ENCODE measurements at regions not wholly inside any gene's neighbourhood (a gene's known extent, or its start where the extent isn't known, plus 50 kb on each side); places are given as distances from the start of the nearest gene placed in this dataset.

GRCh38 chr7:84331616-84332015 is 137.0 kb upstream of the SEMA3A start:
- H3K4me1 ChIP-seq (ENCODE audit: control insufficient read depth, insufficient read depth, low read length), result no peaks in the 10 kb centered on the region
- TF ChIP-seq SIN3A (IDR thresholded peaks at IDR 0.05; ENCODE audit: borderline replicate concordance, insufficient read depth, low read depth, low read length) (no peak), REST (IDR thresholded peaks at IDR 0.05; ENCODE audit: insufficient read depth in 1 of 2, low read depth in 2 of 2, low read length in 1 of 2) (no peak), CTCF (IDR thresholded peaks at IDR 0.05) (no peak), TCF7L2 (IDR thresholded peaks at IDR 0.05; ENCODE audit: low read depth, low read length) (no peak), POLR2AphosphoS5 (IDR thresholded peaks at IDR 0.05; ENCODE audit: low read depth, low read length) (no peak)
- in situ Hi-C loops (cut with HindIII; ENCODE audit: low pct_unique_long_range_greater_than_20kb, low sequenced_read_pairs), result no loop called here
- ChIA-PET CTCF (no interaction called here), POLR2A (no interaction called here)
- intact Hi-C loops (cut with micrococcal nuclease; ENCODE audit: unreplicated experiment), result no loop called here
- ATAC-seq (no peak), DNase-seq (ENCODE audit: low read depth, low spot score) (no peak)
- no peaks in the 10 kb centered on the region for H3K36me3 ChIP-seq (ENCODE audit: control insufficient read depth, insufficient read depth, low read length)
- no peaks in the 10 kb centered on the region for H3K27me3 ChIP-seq (ENCODE audit: control insufficient read depth, insufficient read depth, low read length)
- H3K27ac ChIP-seq (ENCODE audit: low read length), result no peak overlapping the region
- no peaks in the 10 kb centered on the region for H3K9me3 ChIP-seq (ENCODE audit: control insufficient read depth, insufficient read depth, low read depth, low read length)
- no TSS peak for BruUV-seq (replicated peaks)
- no peak overlapping the region for H3K4me3 ChIP-seq (ENCODE audit: low read depth in 2 of 2, low read length in 2 of 2)

- Histone ChIP-seq H3K4me1 (ENCODE audit: control insufficient read depth, insufficient read depth, low read length) (no peaks in the 10 kb centered on the region), H3K27ac (ENCODE audit: low read length) (no peak overlapping the region), H3K4me3 (ENCODE audit: low read depth in 2 of 2, low read length in 2 of 2) (no peak overlapping the region), H3K36me3 (ENCODE audit: control insufficient read depth, insufficient read depth, low read length) (no peaks in the 10 kb centered on the region), H3K9me3 (ENCODE audit: control insufficient read depth, insufficient read depth, low read depth, low read length) (no peaks in the 10 kb centered on the region), H3K27me3 (ENCODE audit: control insufficient read depth, insufficient read depth, low read length) (no peaks in the 10 kb centered on the region)
- ChIA-PET CTCF (no interaction called here), POLR2A (no interaction called here)
- in situ Hi-C loops (cut with HindIII; ENCODE audit: low pct_unique_long_range_greater_than_20kb, low sequenced_read_pairs) (no loop called here), intact Hi-C loops (cut with micrococcal nuclease; ENCODE audit: unreplicated experiment) (no loop called here)
- TF ChIP-seq CTCF (IDR thresholded peaks at IDR 0.05) (no peak), REST (IDR thresholded peaks at IDR 0.05; ENCODE audit: insufficient read depth in 1 of 2, low read depth in 2 of 2, low read length in 1 of 2) (no peak)
- BruUV-seq (replicated peaks), result no TSS peak
- DNase-seq (ENCODE audit: low read depth, low spot score) (no peak), ATAC-seq (no peak)
Observed at GRCh38 chr7:84328571-84328970, 134.0 kb upstream of the SEMA3A start.
